ENCODE measurements at regions not wholly inside any gene's neighbourhood (a gene's known extent, or its start where the extent isn't known, plus 50 kb on each side); places are given as distances from the start of the nearest gene placed in this dataset.
"Not testable (repeated sequence)": the region's sequence is repeated elsewhere in the genome, so short reads cannot be mapped to it uniquely, and the experiment has no call there.

GRCh38 chr3:159280386-159281191 lies 478.7 kb downstream of the MFSD1 start:
- no peak for DNase-seq

GRCh38 chr3:159293493-159293892 lies 491.6 kb downstream of the MFSD1 start:
- DNase-seq: no peak

- no peak for DNase-seq
These were observed 500.1 kb downstream of the MFSD1 start for GRCh38 chr3:159301961-159302360.

- no peak for DNase-seq
These were observed 503.2 kb downstream of the MFSD1 start for GRCh38 chr3:159305017-159305416.

GRCh38 chr3:159316706-159317105 lies 514.9 kb downstream of the MFSD1 start:
- not testable (repeated sequence) for DNase-seq

- no peak for DNase-seq
These were observed 517.3 kb downstream of the MFSD1 start for GRCh38 chr3:159319156-159319555.

GRCh38 chr3:159322322-159322939 lies 520.6 kb downstream of the MFSD1 start:
- no peak for DNase-seq

GRCh38 chr3:159323848-159324247 lies 522.0 kb downstream of the MFSD1 start:
- no peak for DNase-seq

GRCh38 chr3:159326998-159327397 lies 525.1 kb downstream of the MFSD1 start:
- DNase-seq: no peak

GRCh38 chr3:159332535-159333099 lies 530.8 kb downstream of the MFSD1 start:
- DNase-seq: no peak

GRCh38 chr3:159339131-159339530 lies 537.3 kb downstream of the MFSD1 start:
- DNase-seq: no peak

- DNase-seq: no peak
These were observed 539.1 kb downstream of the MFSD1 start for GRCh38 chr3:159340877-159341500.

- DNase-seq: no peak
These were observed 544.5 kb downstream of the MFSD1 start for GRCh38 chr3:159346271-159346903.

GRCh38 chr3:159348431-159348830 lies 546.6 kb downstream of the MFSD1 start:
- no peak for DNase-seq

GRCh38 chr3:159356606-159357005 lies 554.8 kb downstream of the MFSD1 start:
- no peak for DNase-seq

GRCh38 chr3:159364511-159364910 lies 562.7 kb downstream of the MFSD1 start:
- no peak for DNase-seq

- no peak for DNase-seq
These were observed 564.6 kb downstream of the MFSD1 start for GRCh38 chr3:159366476-159366875.

GRCh38 chr3:159371961-159372360 lies 570.1 kb downstream of the MFSD1 start:
- no peak for DNase-seq

- DNase-seq: no peak
These were observed 576.7 kb downstream of the MFSD1 start for GRCh38 chr3:159378396-159379194.

GRCh38 chr3:159380891-159381290 lies 579.0 kb downstream of the MFSD1 start:
- no peak for DNase-seq

- no peak for DNase-seq
These were observed 588.9 kb downstream of the MFSD1 start for GRCh38 chr3:159390656-159391212.

- DNase-seq: not testable (repeated sequence)
These were observed 591.0 kb upstream of the IL12A start for GRCh38 chr3:159397683-159398082.
